ENCODE measurements at regions not wholly inside any gene's neighbourhood (a gene's known extent, or its start where the extent isn't known, plus 50 kb on each side); places are given as distances from the start of the nearest gene placed in this dataset.

DNA sequence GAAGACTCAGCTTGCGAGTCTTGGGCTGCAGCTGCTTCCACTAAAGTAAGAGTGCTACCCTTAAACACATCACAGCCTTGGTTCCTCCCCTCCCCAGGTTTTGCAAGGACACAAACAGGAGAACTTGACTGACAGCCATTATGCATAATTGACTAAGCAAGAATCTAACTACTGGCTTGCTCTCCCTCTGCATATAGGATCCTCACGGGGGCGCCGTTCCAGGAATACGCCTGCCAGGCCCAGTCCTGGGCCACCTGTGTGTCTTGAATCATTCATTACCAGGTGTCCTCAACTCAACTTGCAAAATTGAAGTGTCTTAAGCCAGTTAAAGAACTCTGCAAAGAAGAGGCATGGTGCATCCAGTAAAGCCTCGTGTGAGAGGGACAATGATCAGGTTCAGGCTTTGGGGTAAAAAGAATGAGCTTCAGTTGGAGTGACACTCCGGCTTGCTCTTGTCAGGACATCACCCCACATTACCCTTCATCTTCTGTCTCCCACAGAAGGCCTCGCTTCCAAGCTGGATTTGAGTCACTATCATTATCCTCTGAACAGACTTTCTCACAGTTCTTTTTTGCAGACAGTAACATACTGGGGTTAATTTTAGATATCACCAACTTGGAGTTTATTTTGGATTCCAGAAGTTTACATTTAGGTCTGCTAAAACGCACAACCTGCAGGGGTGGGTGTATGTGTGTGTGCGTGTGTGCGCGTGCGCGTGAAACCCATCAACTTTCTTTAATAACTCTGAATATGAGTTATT is 273.5 kb upstream of the HS3ST1 start:
- H3K36me3 ChIP-seq (ENCODE audit: control insufficient read depth in 4 of 4, insufficient read depth in 3 of 4, low read depth in 1 of 4, low read length in 3 of 4), result no peaks in the 10 kb centered on the region
- H3K27ac ChIP-seq (ENCODE audit: low read depth in 1 of 2, low read length in 2 of 2), result no peak overlapping the region
- DNase-seq (ENCODE audit: low spot score), result no peak
- TF ChIP-seq EGR1 (IDR thresholded peaks at IDR 0.05; ENCODE audit: low read depth in 2 of 2) (no peak), FOXA1 (IDR thresholded peaks at IDR 0.05) (no peak), TAF1 (conservative IDR thresholded peaks at IDR 0.05) (no peak)
- TF ChIP-seq, protein P1, sequence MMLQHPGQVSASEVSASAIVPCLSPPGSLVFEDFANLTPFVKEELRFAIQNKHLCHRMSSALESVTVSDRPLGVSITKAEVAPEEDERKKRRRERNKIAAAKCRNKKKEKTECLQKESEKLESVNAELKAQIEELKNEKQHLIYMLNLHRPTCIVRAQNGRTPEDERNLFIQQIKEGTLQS (IDR thresholded peaks at IDR 0.05), result no peak
- H3K4me1 ChIP-seq (ENCODE audit: control insufficient read depth in 4 of 4, insufficient read depth in 4 of 4, low read length in 3 of 4), result no peaks in the 10 kb centered on the region
- H3K9me3 ChIP-seq (ENCODE audit: control insufficient read depth in 4 of 4, low read length in 3 of 4), result no peaks in the 10 kb centered on the region
- WGBS, result 85% methylated on average over 14 of the region's 14 CpGs
- H3K27me3 ChIP-seq (ENCODE audit: control insufficient read depth in 4 of 4, insufficient read depth in 4 of 4, low read length in 3 of 4), result no peaks in the 10 kb centered on the region
- no peak overlapping the region for H3K9ac ChIP-seq (ENCODE audit: low read depth in 1 of 2, low read length in 2 of 2)
- no peak overlapping the region for H3K4me3 ChIP-seq (ENCODE audit: low read depth in 1 of 3, low read length in 3 of 3)

DNA sequence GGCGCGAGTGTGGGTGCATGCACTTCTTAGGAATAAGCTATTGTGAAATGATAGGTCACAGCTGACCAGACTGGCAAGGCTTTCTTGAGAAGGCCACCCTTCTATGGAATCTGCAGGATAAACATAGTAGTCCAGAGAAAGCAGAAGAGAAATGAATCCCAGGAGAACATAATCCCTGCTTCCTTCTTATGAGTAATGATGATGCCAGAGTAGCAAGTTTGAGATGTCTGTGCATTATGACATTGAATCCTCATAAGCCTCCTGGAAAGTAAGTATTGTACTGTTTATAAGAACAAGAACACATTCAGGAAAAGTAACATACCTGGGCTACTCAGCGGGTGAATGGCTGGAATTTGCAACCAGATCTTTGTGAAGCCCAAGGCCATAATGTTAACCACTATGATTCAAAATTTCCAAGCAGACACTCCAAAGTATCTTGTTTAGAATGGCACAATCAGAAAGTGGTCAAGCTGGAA is 272.1 kb upstream of the HS3ST1 start:
- Histone ChIP-seq H3K27me3 (ENCODE audit: control insufficient read depth in 4 of 4, insufficient read depth in 4 of 4, low read length in 3 of 4) (no peaks in the 10 kb centered on the region), H3K36me3 (ENCODE audit: control insufficient read depth in 4 of 4, insufficient read depth in 3 of 4, low read depth in 1 of 4, low read length in 3 of 4) (no peaks in the 10 kb centered on the region), H3K4me3 (ENCODE audit: low read depth in 1 of 3, low read length in 3 of 3) (no peak overlapping the region), H3K9ac (ENCODE audit: low read depth in 1 of 2, low read length in 2 of 2) (no peak overlapping the region), H3K27ac (ENCODE audit: low read depth in 1 of 2, low read length in 2 of 2) (no peak overlapping the region), H3K9me3 (ENCODE audit: control insufficient read depth in 4 of 4, low read length in 3 of 4) (no peaks in the 10 kb centered on the region), H3K4me1 (ENCODE audit: control insufficient read depth in 4 of 4, insufficient read depth in 4 of 4, low read length in 3 of 4) (no peaks in the 10 kb centered on the region)
- TF ChIP-seq NR2F2 (IDR thresholded peaks at IDR 0.05) (no peak), FOXA2 (IDR thresholded peaks at IDR 0.05) (no peak), EGR1 (IDR thresholded peaks at IDR 0.05; ENCODE audit: low read depth in 2 of 2) (no peak), RXRA (IDR thresholded peaks at IDR 0.05) (no peak), RAD21 (IDR thresholded peaks at IDR 0.05) (no peak)
- TF ChIP-seq, protein P2, sequence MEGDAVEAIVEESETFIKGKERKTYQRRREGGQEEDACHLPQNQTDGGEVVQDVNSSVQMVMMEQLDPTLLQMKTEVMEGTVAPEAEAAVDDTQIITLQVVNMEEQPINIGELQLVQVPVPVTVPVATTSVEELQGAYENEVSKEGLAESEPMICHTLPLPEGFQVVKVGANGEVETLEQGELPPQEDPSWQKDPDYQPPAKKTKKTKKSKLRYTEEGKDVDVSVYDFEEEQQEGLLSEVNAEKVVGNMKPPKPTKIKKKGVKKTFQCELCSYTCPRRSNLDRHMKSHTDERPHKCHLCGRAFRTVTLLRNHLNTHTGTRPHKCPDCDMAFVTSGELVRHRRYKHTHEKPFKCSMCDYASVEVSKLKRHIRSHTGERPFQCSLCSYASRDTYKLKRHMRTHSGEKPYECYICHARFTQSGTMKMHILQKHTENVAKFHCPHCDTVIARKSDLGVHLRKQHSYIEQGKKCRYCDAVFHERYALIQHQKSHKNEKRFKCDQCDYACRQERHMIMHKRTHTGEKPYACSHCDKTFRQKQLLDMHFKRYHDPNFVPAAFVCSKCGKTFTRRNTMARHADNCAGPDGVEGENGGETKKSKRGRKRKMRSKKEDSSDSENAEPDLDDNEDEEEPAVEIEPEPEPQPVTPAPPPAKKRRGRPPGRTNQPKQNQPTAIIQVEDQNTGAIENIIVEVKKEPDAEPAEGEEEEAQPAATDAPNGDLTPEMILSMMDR (IDR thresholded peaks at IDR 0.05; ENCODE audit: low read depth, low read length, missing input control), result no peak
- 97% methylated on average over 3 of the region's 3 CpGs for WGBS
- DNase-seq (ENCODE audit: low spot score), result no peak

DNA sequence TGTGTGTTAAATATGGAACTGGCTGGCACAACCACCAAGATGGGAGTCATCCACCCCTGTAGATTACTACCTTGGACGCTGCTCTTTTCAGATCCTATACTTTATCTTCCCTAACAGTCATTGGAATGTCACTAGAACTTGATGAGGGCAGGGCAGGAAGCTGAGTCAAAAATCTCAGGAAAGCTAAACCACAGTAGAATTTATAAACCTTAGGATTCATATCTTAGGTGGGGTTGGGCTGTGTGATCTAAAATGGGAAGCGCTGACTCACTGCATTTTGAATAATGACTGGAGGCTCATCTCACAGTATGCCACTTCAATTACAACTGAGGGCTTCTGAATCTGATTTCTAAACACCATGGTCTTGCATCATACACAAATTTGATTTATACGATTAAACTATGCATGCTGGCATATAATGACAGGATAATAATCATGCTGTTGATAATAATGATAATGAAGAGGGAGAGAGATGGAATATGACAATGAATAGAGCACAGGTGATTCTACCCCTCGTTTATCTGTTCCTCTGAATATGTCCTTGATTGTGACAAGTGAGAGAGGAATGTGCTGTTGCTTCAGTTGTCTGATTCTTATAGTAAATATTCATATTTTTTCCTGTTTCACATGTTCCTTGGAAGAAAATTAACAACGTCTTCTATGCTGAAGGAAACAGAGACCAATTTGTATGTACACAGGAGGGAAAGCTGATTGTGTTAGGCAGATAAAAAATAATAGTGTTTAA is 270.3 kb upstream of the HS3ST1 start:
- H3K9ac ChIP-seq (ENCODE audit: low read depth in 1 of 2, low read length in 2 of 2), result no peak overlapping the region
- DNase-seq (ENCODE audit: low spot score), result no peak
- no peak overlapping the region for H3K4me3 ChIP-seq (ENCODE audit: low read depth in 1 of 3, low read length in 3 of 3)
- H3K27me3 ChIP-seq (ENCODE audit: control insufficient read depth in 4 of 4, insufficient read depth in 4 of 4, low read length in 3 of 4), result no peaks in the 10 kb centered on the region
- no peaks in the 10 kb centered on the region for H3K4me1 ChIP-seq (ENCODE audit: control insufficient read depth in 4 of 4, insufficient read depth in 4 of 4, low read length in 3 of 4)
- H3K9me3 ChIP-seq (ENCODE audit: control insufficient read depth in 4 of 4, low read length in 3 of 4), result peaks cover 0 to 4% (median under 1%) of the 10 kb centered on the region in 4 donors
- WGBS, result 65% methylated on average over 5 of the region's 5 CpGs
- H3K36me3 ChIP-seq (ENCODE audit: control insufficient read depth in 4 of 4, insufficient read depth in 3 of 4, low read depth in 1 of 4, low read length in 3 of 4), result no peaks in the 10 kb centered on the region
- H3K27ac ChIP-seq (ENCODE audit: low read depth in 1 of 2, low read length in 2 of 2), result no peak overlapping the region
- TF ChIP-seq, protein P3, sequence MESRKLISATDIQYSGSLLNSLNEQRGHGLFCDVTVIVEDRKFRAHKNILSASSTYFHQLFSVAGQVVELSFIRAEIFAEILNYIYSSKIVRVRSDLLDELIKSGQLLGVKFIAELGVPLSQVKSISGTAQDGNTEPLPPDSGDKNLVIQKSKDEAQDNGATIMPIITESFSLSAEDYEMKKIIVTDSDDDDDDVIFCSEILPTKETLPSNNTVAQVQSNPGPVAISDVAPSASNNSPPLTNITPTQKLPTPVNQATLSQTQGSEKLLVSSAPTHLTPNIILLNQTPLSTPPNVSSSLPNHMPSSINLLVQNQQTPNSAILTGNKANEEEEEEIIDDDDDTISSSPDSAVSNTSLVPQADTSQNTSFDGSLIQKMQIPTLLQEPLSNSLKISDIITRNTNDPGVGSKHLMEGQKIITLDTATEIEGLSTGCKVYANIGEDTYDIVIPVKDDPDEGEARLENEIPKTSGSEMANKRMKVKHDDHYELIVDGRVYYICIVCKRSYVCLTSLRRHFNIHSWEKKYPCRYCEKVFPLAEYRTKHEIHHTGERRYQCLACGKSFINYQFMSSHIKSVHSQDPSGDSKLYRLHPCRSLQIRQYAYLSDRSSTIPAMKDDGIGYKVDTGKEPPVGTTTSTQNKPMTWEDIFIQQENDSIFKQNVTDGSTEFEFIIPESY (IDR thresholded peaks at IDR 0.05), result no peak
- TF ChIP-seq HNF4G (IDR thresholded peaks at IDR 0.05) (no peak), JUND (IDR thresholded peaks at IDR 0.05) (no peak), RAD21 (IDR thresholded peaks at IDR 0.05) (no peak), YY1 (IDR thresholded peaks at IDR 0.05) (no peak), GABPA (IDR thresholded peaks at IDR 0.05 in 1 of 2, conservative IDR thresholded peaks at IDR 0.05 in 1 of 2) (no peak), EGR1 (IDR thresholded peaks at IDR 0.05; ENCODE audit: low read depth in 2 of 2) (no peak), RXRA (IDR thresholded peaks at IDR 0.05) (no peak), NR2F2 (IDR thresholded peaks at IDR 0.05) (no peak), SP1 (IDR thresholded peaks at IDR 0.05) (no peak), HNF4A (conservative IDR thresholded peaks at IDR 0.05) (no peak)
- TF ChIP-seq, protein P1 (IDR thresholded peaks at IDR 0.05), result no peak
- TF ChIP-seq, protein P4, sequence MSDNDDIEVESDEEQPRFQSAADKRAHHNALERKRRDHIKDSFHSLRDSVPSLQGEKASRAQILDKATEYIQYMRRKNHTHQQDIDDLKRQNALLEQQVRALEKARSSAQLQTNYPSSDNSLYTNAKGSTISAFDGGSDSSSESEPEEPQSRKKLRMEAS (IDR thresholded peaks at IDR 0.05), result no peak
- TF ChIP-seq, protein P5, sequence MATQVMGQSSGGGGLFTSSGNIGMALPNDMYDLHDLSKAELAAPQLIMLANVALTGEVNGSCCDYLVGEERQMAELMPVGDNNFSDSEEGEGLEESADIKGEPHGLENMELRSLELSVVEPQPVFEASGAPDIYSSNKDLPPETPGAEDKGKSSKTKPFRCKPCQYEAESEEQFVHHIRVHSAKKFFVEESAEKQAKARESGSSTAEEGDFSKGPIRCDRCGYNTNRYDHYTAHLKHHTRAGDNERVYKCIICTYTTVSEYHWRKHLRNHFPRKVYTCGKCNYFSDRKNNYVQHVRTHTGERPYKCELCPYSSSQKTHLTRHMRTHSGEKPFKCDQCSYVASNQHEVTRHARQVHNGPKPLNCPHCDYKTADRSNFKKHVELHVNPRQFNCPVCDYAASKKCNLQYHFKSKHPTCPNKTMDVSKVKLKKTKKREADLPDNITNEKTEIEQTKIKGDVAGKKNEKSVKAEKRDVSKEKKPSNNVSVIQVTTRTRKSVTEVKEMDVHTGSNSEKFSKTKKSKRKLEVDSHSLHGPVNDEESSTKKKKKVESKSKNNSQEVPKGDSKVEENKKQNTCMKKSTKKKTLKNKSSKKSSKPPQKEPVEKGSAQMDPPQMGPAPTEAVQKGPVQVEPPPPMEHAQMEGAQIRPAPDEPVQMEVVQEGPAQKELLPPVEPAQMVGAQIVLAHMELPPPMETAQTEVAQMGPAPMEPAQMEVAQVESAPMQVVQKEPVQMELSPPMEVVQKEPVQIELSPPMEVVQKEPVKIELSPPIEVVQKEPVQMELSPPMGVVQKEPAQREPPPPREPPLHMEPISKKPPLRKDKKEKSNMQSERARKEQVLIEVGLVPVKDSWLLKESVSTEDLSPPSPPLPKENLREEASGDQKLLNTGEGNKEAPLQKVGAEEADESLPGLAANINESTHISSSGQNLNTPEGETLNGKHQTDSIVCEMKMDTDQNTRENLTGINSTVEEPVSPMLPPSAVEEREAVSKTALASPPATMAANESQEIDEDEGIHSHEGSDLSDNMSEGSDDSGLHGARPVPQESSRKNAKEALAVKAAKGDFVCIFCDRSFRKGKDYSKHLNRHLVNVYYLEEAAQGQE (IDR thresholded peaks at IDR 0.05), result no peak
